ENCODE measurements at regions not wholly inside any gene's neighbourhood (a gene's known extent, or its start where the extent isn't known, plus 50 kb on each side); places are given as distances from the start of the nearest gene placed in this dataset.

GRCh38 chr2:103364177-103364576, 602.3 kb downstream of the TMEM182 start:
- no peak for DNase-seq (ENCODE audit: low read depth, low spot score)
- H3K9me3 ChIP-seq (ENCODE audit: control insufficient read depth, insufficient read depth, low read depth, low read length), result no peaks in the 10 kb centered on the region
- no peaks in the 10 kb centered on the region for H3K4me1 ChIP-seq (ENCODE audit: control insufficient read depth, insufficient read depth, low read length)
- TF ChIP-seq REST (IDR thresholded peaks at IDR 0.05; ENCODE audit: insufficient read depth in 1 of 2, low read depth in 2 of 2, low read length in 1 of 2) (no peak), CTCF (IDR thresholded peaks at IDR 0.05) (no peak), SIN3A (IDR thresholded peaks at IDR 0.05; ENCODE audit: borderline replicate concordance, insufficient read depth, low read depth, low read length) (no peak), TCF7L2 (IDR thresholded peaks at IDR 0.05; ENCODE audit: low read depth, low read length) (no peak), POLR2AphosphoS5 (IDR thresholded peaks at IDR 0.05; ENCODE audit: low read depth, low read length) (no peak)
- in situ Hi-C loops (cut with HindIII; ENCODE audit: low pct_unique_long_range_greater_than_20kb, low sequenced_read_pairs), result no loop called here
- intact Hi-C loops (cut with micrococcal nuclease; ENCODE audit: unreplicated experiment), result no loop called here
- ChIA-PET CTCF (no interaction called here), POLR2A (no interaction called here)
- H3K27me3 ChIP-seq (ENCODE audit: control insufficient read depth, insufficient read depth, low read length), result no peaks in the 10 kb centered on the region
- ATAC-seq, result no peak
- no peak overlapping the region for H3K27ac ChIP-seq (ENCODE audit: low read length)
- BruUV-seq (replicated peaks), result no TSS peak
- H3K4me3 ChIP-seq (ENCODE audit: low read depth in 2 of 2, low read length in 2 of 2), result no peak overlapping the region
- H3K36me3 ChIP-seq (ENCODE audit: control insufficient read depth, insufficient read depth, low read length), result no peaks in the 10 kb centered on the region

GRCh38 chr2:103365071-103365470, 603.2 kb downstream of the TMEM182 start:
- H3K36me3 ChIP-seq (ENCODE audit: control insufficient read depth, insufficient read depth, low read length), result no peaks in the 10 kb centered on the region
- BruUV-seq (replicated peaks), result no TSS peak
- CTCF ChIA-PET, result no interaction called here
- POLR2A ChIA-PET, result no interaction called here
- intact Hi-C loops (cut with micrococcal nuclease; ENCODE audit: unreplicated experiment), result no loop called here
- DNase-seq (ENCODE audit: low read depth, low spot score) (no peak), ATAC-seq (no peak)
- no peaks in the 10 kb centered on the region for H3K4me1 ChIP-seq (ENCODE audit: control insufficient read depth, insufficient read depth, low read length)
- no peak overlapping the region for H3K4me3 ChIP-seq (ENCODE audit: low read depth in 2 of 2, low read length in 2 of 2)
- H3K27ac ChIP-seq (ENCODE audit: low read length), result no peak overlapping the region
- no peaks in the 10 kb centered on the region for H3K27me3 ChIP-seq (ENCODE audit: control insufficient read depth, insufficient read depth, low read length)
- in situ Hi-C loops (cut with HindIII; ENCODE audit: low pct_unique_long_range_greater_than_20kb, low sequenced_read_pairs), result no loop called here
- no peaks in the 10 kb centered on the region for H3K9me3 ChIP-seq (ENCODE audit: control insufficient read depth, insufficient read depth, low read depth, low read length)
- TF ChIP-seq CTCF (IDR thresholded peaks at IDR 0.05) (no peak), SIN3A (IDR thresholded peaks at IDR 0.05; ENCODE audit: borderline replicate concordance, insufficient read depth, low read depth, low read length) (no peak), TCF7L2 (IDR thresholded peaks at IDR 0.05; ENCODE audit: low read depth, low read length) (no peak), REST (IDR thresholded peaks at IDR 0.05; ENCODE audit: insufficient read depth in 1 of 2, low read depth in 2 of 2, low read length in 1 of 2) (no peak), POLR2AphosphoS5 (IDR thresholded peaks at IDR 0.05; ENCODE audit: low read depth, low read length) (no peak)

All from Panc1 (cell line).